Endothelial cell of umbilical vein (primary cell): ENCODE measurements at regions not wholly inside any gene's neighbourhood (a gene's known extent, or its start where the extent isn't known, plus 50 kb on each side); places are given as distances from the start of the nearest gene placed in this dataset.

Source experiments
- BruUV-seq: library from RNA; stranded (reverse); fragments of 400-500 nt; replicated peaks from 2 replicates; lab custom pipeline; 2021; lab: Mats Ljungman, UMichigan
- CTCF ChIA-PET: fragments of 300-600, 350-600 bp; sonication (Branson Sonifier 250); formaldehyde crosslinking; loops from one replicate; lab custom pipeline; 2021; ENCODE audit warnings: antibody characterized with exemption, inconsistent platforms; lab: Charles Lee
- POLR2A ChIA-PET: fragments of 300-600, 350-600 bp; sonication (Branson Sonifier 250); formaldehyde crosslinking; loops from one replicate; lab custom pipeline; 2021; ENCODE audit warnings: antibody characterized with exemption, inconsistent platforms; lab: Charles Lee
- DNase-seq: peaks from one replicate; pipeline ENCODE4 v3.0.0-alpha.2; 2011; ENCODE audit warnings: low read depth, low spot score
- FAIRE-seq: peaks from 2 replicates; lab custom pipeline; 2011; peaks lifted over from hg19 to GRCh38; lab: Jason Lieb, UNC
- H2AFZ ChIP-seq: 2 replicates; pipeline ENCODE4 v1.6.0; 2012; ENCODE audit warnings: low read depth, low read length, control low read depth, inconsistent platforms
- H3K27ac ChIP-seq: 2 replicates; pipeline ENCODE4 v1.5.1; 2011; ENCODE audit warnings: low read depth, mild to moderate bottlenecking, control low read depth, low read length, moderate library complexity; ENCODE audit not compliant: insufficient read depth
- H3K27me3 ChIP-seq, 2 experiments: 2 replicates each; pipeline versions ENCODE4 v1.6.0 to v1.6.1; 2011; ENCODE audit warnings: low read length in 2 of 2, mixed read lengths in 1 of 2; ENCODE audit not compliant: control insufficient read depth in 2 of 2, insufficient read depth in 2 of 2
- H3K36me3 ChIP-seq, 2 experiments: 2 replicates in 1 of 2; 3 replicates in 1 of 2; pipeline ENCODE4 v1.5.1; 2011; ENCODE audit warnings: low read length in 2 of 2, mild to moderate bottlenecking in 1 of 2, moderate library complexity in 1 of 2; ENCODE audit not compliant: control insufficient read depth in 2 of 2, insufficient read depth in 2 of 2; ENCODE audit errors: extremely low read depth in 1 of 2
- H3K4me1 ChIP-seq: 3 replicates; pipeline ENCODE4 v1.5.1; 2011; ENCODE audit warnings: mild to moderate bottlenecking, low read length; ENCODE audit not compliant: control insufficient read depth, insufficient read depth; ENCODE audit errors: extremely low read depth
- H3K4me2 ChIP-seq: 2 replicates; pipeline ENCODE4 v1.6.1; 2011; ENCODE audit warnings: low read length, control low read depth, mixed read lengths; ENCODE audit not compliant: insufficient read depth
- H3K4me3 ChIP-seq, 3 experiments: fragments of 200-600 bp in 1 of 3; sonication (generic), shearing (Covaris generic) in 1 of 3; replicated peaks in 1 of 3; 2 replicates each; pipeline ENCODE4 v1.5.1; 2011 to 2016; ENCODE audit warnings: control low read depth in 3 of 3, low read length in 3 of 3, mild to moderate bottlenecking in 2 of 3, inconsistent platforms in 1 of 3, low read depth in 1 of 3, moderate library complexity in 1 of 3; ENCODE audit not compliant: insufficient read depth in 1 of 3
- H3K79me2 ChIP-seq: 2 replicates; pipeline ENCODE4 v1.6.0; 2012; ENCODE audit warnings: low read length, inconsistent platforms; ENCODE audit not compliant: control insufficient read depth, insufficient read depth
- H3K9ac ChIP-seq: replicated peaks from 2 replicates; pipeline ENCODE3; 2011; ENCODE audit warnings: low read length, control low read depth; ENCODE audit not compliant: insufficient read depth; ENCODE audit errors: extremely low read depth
- H3K9me1 ChIP-seq: replicated peaks from 3 replicates; pipeline ENCODE4 v1.6.0; 2011; ENCODE audit warnings: mild to moderate bottlenecking, low read length; ENCODE audit not compliant: control insufficient read depth, insufficient read depth; ENCODE audit errors: extremely low read depth
- H3K9me3 ChIP-seq: replicated peaks from 2 replicates; pipeline ENCODE4 v1.5.1; 2012; ENCODE audit warnings: low read length, inconsistent platforms; ENCODE audit not compliant: control insufficient read depth, insufficient read depth
- H4K20me1 ChIP-seq: replicated peaks from 2 replicates; pipeline ENCODE3; 2011; ENCODE audit warnings: mild to moderate bottlenecking, low read length; ENCODE audit not compliant: control insufficient read depth, insufficient read depth; ENCODE audit errors: extremely low read depth
- CTCF ChIP-seq, 2 donors: IDR thresholded peaks; 1 replicate in 1 of 2; 2 replicates in 1 of 2; pipeline ENCODE4 v1.5.1; 2011; ENCODE audit warnings: low read length in 2 of 2, mild to moderate bottlenecking in 2 of 2, moderate library complexity in 2 of 2, control low read depth in 1 of 2, inconsistent platforms in 1 of 2, low read depth in 1 of 2; ENCODE audit not compliant: insufficient read depth in 1 of 2; ENCODE audit errors: extremely low read depth in 1 of 2
- EZH2 ChIP-seq: IDR thresholded peaks from 2 replicates; pipeline ENCODE4 v1.6.1; 2012; ENCODE audit warnings: borderline replicate concordance, low read depth, mild to moderate bottlenecking, moderate library complexity, low read length, inconsistent platforms; ENCODE audit not compliant: severe bottlenecking
- FOS ChIP-seq: IDR thresholded peaks from 2 replicates; pipeline ENCODE4 v1.6.1; 2011; ENCODE audit warnings: mild to moderate bottlenecking, low read length, moderate library complexity, borderline replicate concordance; ENCODE audit not compliant: insufficient read depth
- GATA2 ChIP-seq: IDR thresholded peaks from 2 replicates; pipeline ENCODE4 v1.7.0; 2011; ENCODE audit warnings: low read depth, mild to moderate bottlenecking, moderate library complexity, mixed read lengths, low read length; ENCODE audit not compliant: insufficient read length, insufficient read depth
- JUN ChIP-seq: IDR thresholded peaks from 2 replicates; pipeline ENCODE4 v1.6.1; 2011; ENCODE audit warnings: borderline replicate concordance, low read depth; ENCODE audit not compliant: insufficient read length, insufficient read depth
- MAX ChIP-seq: IDR thresholded peaks from 2 replicates; pipeline ENCODE4 v1.6.1; 2011; ENCODE audit not compliant: insufficient read depth, insufficient read length
- MYC ChIP-seq: IDR thresholded peaks from one replicate; pipeline ENCODE4 v1.6.1; 2011; ENCODE audit warnings: mild to moderate bottlenecking, low read depth, low read length
- POLR2A ChIP-seq: IDR thresholded peaks from 2 replicates; pipeline ENCODE4 v1.6.1; 2012; ENCODE audit warnings: low read depth, mild to moderate bottlenecking, control low read depth, low read length
- POLR2AphosphoS5 ChIP-seq: IDR thresholded peaks from 2 replicates; pipeline ENCODE4 v1.6.1; 2012; ENCODE audit warnings: low read depth, mild to moderate bottlenecking, control low read depth, low read length, moderate library complexity; ENCODE audit not compliant: insufficient read depth
- dilution Hi-C: fragments of 300-500 bp; cut with MboI; formaldehyde crosslinking; loops from one replicate; pipeline ENCODE4 v1.15.0; 2019; ENCODE audit warnings: low sequenced_read_pairs; ENCODE audit not compliant: extremely low pct_ligation_motif_present
- intact Hi-C: fragments of 100-400 bp; cut with micrococcal nuclease; formaldehyde crosslinking; loops from one replicate; pipeline ENCODE4 v1.10.0; 2022

DNA sequence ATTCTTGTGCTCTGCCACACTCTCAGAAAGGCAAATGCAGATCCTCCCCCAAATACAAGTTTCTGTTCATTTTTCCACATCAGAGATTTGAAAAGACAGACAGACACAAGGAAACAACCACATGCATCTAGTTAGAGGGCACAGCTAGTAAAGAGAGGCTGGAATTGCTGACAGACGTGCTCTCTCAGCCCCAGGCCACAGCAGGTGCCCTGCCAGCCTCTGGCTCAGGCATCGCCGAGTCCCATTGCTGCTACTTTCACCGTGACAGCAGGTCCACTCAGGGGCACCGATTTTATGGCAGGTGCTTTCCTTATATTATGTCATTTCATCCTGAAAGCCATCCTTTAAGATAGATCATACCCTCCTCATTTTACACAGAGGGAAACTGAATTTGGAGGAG is 507.5 kb downstream of the EIPR1 start:
- no peak overlapping the region for H3K4me3 ChIP-seq
- no peaks in the 10 kb centered on the region for H4K20me1 ChIP-seq
- no peak for TF ChIP-seq JUN
- no peak for TF ChIP-seq MYC
- TF ChIP-seq EZH2: no peak
- no peak for TF ChIP-seq GATA2
- TF ChIP-seq MAX: no peak
- no peak for TF ChIP-seq CTCF (IDR thresholded peaks at IDR 0.05; ENCODE audit: extremely low read depth in 1 of 2, insufficient read depth in 1 of 2, low read depth in 1 of 2, low read length in 2 of 2)
- no peak for TF ChIP-seq POLR2A
- TF ChIP-seq FOS: no peak
- TF ChIP-seq POLR2AphosphoS5: no peak
- dilution Hi-C loops: no loop called here
- H3K9me1 ChIP-seq: no peaks in the 10 kb centered on the region
- intact Hi-C loops: no loop called here
- no peak overlapping the region for H3K4me2 ChIP-seq
- H3K27ac ChIP-seq: no peak overlapping the region
- CTCF ChIA-PET: no interaction called here
- H3K27me3 ChIP-seq: no peaks in the 10 kb centered on the region
- H3K4me1 ChIP-seq: no peaks in the 10 kb centered on the region
- H3K36me3 ChIP-seq: no peaks in the 10 kb centered on the region
- H2AFZ ChIP-seq: no peak overlapping the region
- FAIRE-seq (no peak), DNase-seq (no peak)
- POLR2A ChIA-PET: no interaction called here
- H3K79me2 ChIP-seq: no peaks in the 10 kb centered on the region
- BruUV-seq: no TSS peak
- no peak overlapping the region for H3K9ac ChIP-seq
- H3K9me3 ChIP-seq: peaks cover 2% of the 10 kb centered on the region
